ENCODE measurements at regions not wholly inside any gene's neighbourhood (a gene's known extent, or its start where the extent isn't known, plus 50 kb on each side); places are given as distances from the start of the nearest gene placed in this dataset.
A peak's percentile ranks its signal among the peaks of the same experiment; 100 is the strongest.

- H2BK15ac ChIP-seq (ENCODE audit: low read depth, low read length), result no peak overlapping the region
- Mint-ChIP-seq H3K27me3 (ENCODE audit: low read depth) (no peaks in the 10 kb centered on the region), H3K4me1 (peaks cover 15 to 16% of the 10 kb centered on the region in 2 experiments), H3K9me3 (no peaks in the 10 kb centered on the region; a peak in 1 of 5 replicates), H3K27ac (peak overlapping the region in 2 of 3 experiments; percentile 31 to 63; a peak in 2 of 7 replicates), H3K36me3 (ENCODE audit: insufficient read depth in 1 of 3, low read depth in 3 of 3) (no peaks in the 10 kb centered on the region; a peak in 1 of 7 replicates), H3K4me3 (no peak overlapping the region)
- no peak overlapping the region for H3K27ac ChIP-seq (ENCODE audit: insufficient read length, low read depth, low read length)
- no peak overlapping the region for H2BK12ac ChIP-seq (ENCODE audit: insufficient read length, low read depth, low read length)
- H4K91ac ChIP-seq (ENCODE audit: insufficient read length, low read depth, low read length), result no peak overlapping the region
- no peaks in the 10 kb centered on the region for H3K4me1 ChIP-seq (ENCODE audit: insufficient read depth, low read length)
- no peak overlapping the region for H3K4ac ChIP-seq (ENCODE audit: low read depth, low read length)
- H3K27me3 ChIP-seq (ENCODE audit: insufficient read depth, low read length), result no peaks in the 10 kb centered on the region
- no peak overlapping the region for H4K5ac ChIP-seq (ENCODE audit: insufficient read length, low read depth, low read length)
- TF ChIP-seq CTCF (conservative IDR thresholded peaks at IDR 0.05), result no peak
- no peaks in the 10 kb centered on the region for H3K79me1 ChIP-seq (ENCODE audit: insufficient read depth, low read depth, low read length, poor library complexity, severe bottlenecking)
- no peaks in the 10 kb centered on the region for H3K23me2 ChIP-seq (ENCODE audit: insufficient read length, low read depth, low read length, poor library complexity, severe bottlenecking)
- H2BK5ac ChIP-seq (ENCODE audit: insufficient read length, low read length), result no peak overlapping the region
- no peak overlapping the region for H3K23ac ChIP-seq (ENCODE audit: insufficient read length, low read depth, low read length)
- H4K20me1 ChIP-seq (ENCODE audit: control insufficient read depth, insufficient read depth, insufficient read length), result no peaks in the 10 kb centered on the region
- no peaks in the 10 kb centered on the region for H3K79me2 ChIP-seq (ENCODE audit: insufficient read depth, low read length)
- no peak overlapping the region for H3K4me2 ChIP-seq (ENCODE audit: insufficient read depth, insufficient read length, low read length)
- WGBS (ENCODE audit: extremely low coverage, insufficient read length, low lambda C conversion rate), result no CpG with 5 or more reads among the region's 1 CpG
- no peak overlapping the region for H3K18ac ChIP-seq (ENCODE audit: insufficient read length, low read depth, low read length)
- no peak overlapping the region for H3K56ac ChIP-seq (ENCODE audit: insufficient read length, low read depth, low read length)
- H3T11ph ChIP-seq (ENCODE audit: low read length), result no peak overlapping the region
- H2BK120ac ChIP-seq (ENCODE audit: low read depth, low read length, poor library complexity, severe bottlenecking), result no peak overlapping the region
- H2BK20ac ChIP-seq (ENCODE audit: low read depth, low read length, poor library complexity, severe bottlenecking), result no peak overlapping the region
- no peak overlapping the region for H2AFZ ChIP-seq (ENCODE audit: low read length)
- DNase-seq, result no peak
- no peak overlapping the region for H3K9ac ChIP-seq (ENCODE audit: extremely low read depth, insufficient read length, low read length)
- no peak overlapping the region for H2AK5ac ChIP-seq (ENCODE audit: insufficient read length, low read length)
- no peak overlapping the region for H4K8ac ChIP-seq (replicated peaks; ENCODE audit: insufficient read length, low read depth, low read length)
- H3K14ac ChIP-seq (ENCODE audit: insufficient read depth, low read length), result no peak overlapping the region
- no peaks in the 10 kb centered on the region for H3K9me3 ChIP-seq (ENCODE audit: control insufficient read depth, low read depth, low read length)
These were observed 333.0 kb upstream of the NAV3 start for GRCh38 chr12:77497647-77498046.
